ENCODE measurements at regions not wholly inside any gene's neighbourhood (a gene's known extent, or its start where the extent isn't known, plus 50 kb on each side); places are given as distances from the start of the nearest gene placed in this dataset.
"Not testable (repeated sequence)": the region's sequence is repeated elsewhere in the genome, so short reads cannot be mapped to it uniquely, and the experiment has no call there.

DNA sequence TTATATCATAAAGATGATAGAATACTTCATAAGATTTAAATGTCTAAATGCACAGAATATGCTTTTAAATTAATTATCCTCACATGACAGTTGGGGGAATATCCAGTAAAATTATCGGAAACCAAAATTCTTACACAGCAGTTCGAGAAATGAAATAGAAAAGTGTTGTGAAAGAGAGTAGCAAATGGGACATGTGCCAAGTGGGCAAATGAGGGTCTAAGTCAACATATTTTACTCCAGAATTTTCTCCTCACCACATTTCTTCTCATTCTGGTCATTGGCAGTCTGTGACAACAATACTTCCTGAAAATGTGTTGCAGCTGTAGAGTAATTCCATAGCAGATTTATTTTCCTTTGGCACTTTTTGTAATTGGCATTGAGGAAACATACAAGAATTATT, 945.2 kb upstream of the ADAMTS5 start:
- TF ChIP-seq, protein P1, sequence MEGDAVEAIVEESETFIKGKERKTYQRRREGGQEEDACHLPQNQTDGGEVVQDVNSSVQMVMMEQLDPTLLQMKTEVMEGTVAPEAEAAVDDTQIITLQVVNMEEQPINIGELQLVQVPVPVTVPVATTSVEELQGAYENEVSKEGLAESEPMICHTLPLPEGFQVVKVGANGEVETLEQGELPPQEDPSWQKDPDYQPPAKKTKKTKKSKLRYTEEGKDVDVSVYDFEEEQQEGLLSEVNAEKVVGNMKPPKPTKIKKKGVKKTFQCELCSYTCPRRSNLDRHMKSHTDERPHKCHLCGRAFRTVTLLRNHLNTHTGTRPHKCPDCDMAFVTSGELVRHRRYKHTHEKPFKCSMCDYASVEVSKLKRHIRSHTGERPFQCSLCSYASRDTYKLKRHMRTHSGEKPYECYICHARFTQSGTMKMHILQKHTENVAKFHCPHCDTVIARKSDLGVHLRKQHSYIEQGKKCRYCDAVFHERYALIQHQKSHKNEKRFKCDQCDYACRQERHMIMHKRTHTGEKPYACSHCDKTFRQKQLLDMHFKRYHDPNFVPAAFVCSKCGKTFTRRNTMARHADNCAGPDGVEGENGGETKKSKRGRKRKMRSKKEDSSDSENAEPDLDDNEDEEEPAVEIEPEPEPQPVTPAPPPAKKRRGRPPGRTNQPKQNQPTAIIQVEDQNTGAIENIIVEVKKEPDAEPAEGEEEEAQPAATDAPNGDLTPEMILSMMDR (IDR thresholded peaks at IDR 0.05) = not testable (repeated sequence)
- TF ChIP-seq POLR2AphosphoS5, POLR2A (IDR thresholded peaks at IDR 0.05): not testable (repeated sequence)

Data from transverse colon (tissue), 4 donors.